Prostate gland (tissue), 2 donors: ENCODE measurements at regions not wholly inside any gene's neighbourhood (a gene's known extent, or its start where the extent isn't known, plus 50 kb on each side); places are given as distances from the start of the nearest gene placed in this dataset.

Source experiments
- POLR2A ChIP-seq: fragments of 450-650 bp; IDR thresholded peaks from one replicate; pipeline ENCODE4 v1.6.1; 2016; ENCODE audit warnings: antibody characterized with exemption, mild to moderate bottlenecking
- POLR2AphosphoS5 ChIP-seq: sonication (generic); formaldehyde crosslinking; IDR thresholded peaks from one replicate; pipeline ENCODE4 v1.6.1; 2017; ENCODE audit warnings: antibody characterized with exemption
- TF ChIP-seq, protein P1 (sequence below), 4 experiments: fragments of 200-600 bp in 2 of 4; fragments of 450-650 bp in 2 of 4; sonication (generic) in 2 of 4; IDR thresholded peaks; 1 replicate in 3 of 4; 2 replicates in 1 of 4; pipeline ENCODE4 v1.5.1; 2016 to 2019; ENCODE audit warnings: antibody characterized with exemption in 4 of 4, mild to moderate bottlenecking in 2 of 4, moderate library complexity in 2 of 4

DNA sequence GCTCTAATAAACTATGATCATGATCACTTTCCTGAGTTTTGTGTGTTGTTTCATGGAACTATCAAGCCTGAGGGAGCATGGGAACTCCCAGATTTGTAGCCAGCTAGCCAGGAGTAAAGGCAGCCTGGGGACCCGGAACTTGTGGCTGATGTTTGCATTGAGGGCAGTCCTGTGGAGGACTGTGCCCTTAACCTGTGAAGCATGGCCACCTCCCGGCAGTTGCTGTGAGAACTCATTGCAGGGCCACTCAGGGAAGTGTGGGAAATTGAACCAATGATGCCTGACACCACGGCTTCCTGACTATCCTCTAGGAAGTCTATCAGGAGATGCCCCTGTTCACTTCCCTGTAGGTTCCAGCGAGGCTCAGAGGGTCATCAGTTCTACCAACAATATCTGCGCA, 250.6 kb downstream of the DAD1 start:
- TF ChIP-seq POLR2A (no peak), POLR2AphosphoS5 (no peak)
- TF ChIP-seq, protein P1, sequence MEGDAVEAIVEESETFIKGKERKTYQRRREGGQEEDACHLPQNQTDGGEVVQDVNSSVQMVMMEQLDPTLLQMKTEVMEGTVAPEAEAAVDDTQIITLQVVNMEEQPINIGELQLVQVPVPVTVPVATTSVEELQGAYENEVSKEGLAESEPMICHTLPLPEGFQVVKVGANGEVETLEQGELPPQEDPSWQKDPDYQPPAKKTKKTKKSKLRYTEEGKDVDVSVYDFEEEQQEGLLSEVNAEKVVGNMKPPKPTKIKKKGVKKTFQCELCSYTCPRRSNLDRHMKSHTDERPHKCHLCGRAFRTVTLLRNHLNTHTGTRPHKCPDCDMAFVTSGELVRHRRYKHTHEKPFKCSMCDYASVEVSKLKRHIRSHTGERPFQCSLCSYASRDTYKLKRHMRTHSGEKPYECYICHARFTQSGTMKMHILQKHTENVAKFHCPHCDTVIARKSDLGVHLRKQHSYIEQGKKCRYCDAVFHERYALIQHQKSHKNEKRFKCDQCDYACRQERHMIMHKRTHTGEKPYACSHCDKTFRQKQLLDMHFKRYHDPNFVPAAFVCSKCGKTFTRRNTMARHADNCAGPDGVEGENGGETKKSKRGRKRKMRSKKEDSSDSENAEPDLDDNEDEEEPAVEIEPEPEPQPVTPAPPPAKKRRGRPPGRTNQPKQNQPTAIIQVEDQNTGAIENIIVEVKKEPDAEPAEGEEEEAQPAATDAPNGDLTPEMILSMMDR (IDR thresholded peaks at IDR 0.05): no peak
